Stimulated activated naive B cell treated with anti-CD40 and anti-IgM and Interleukin-4, amounts not matched to agents 10 μg/mL and 1 μg/mL and 100 μg/mL, for 72 hours (primary cell): ENCODE measurements at regions not wholly inside any gene's neighbourhood (a gene's known extent, or its start where the extent isn't known, plus 50 kb on each side); places are given as distances from the start of the nearest gene placed in this dataset.
A peak's percentile ranks its signal among the peaks of the same experiment; 100 is the strongest.

Source experiments
- ATAC-seq, 2 donors: fragments of 150-1000 bp; cut with Tn5 transposase; replicated peaks; 2 replicates each; pipeline ENCODE4 v1.10.0; 2021; ENCODE audit warnings: moderate library complexity in 1 of 2
- DNase-seq: peaks from one replicate; pipeline ENCODE4 v3.0.0; 2021
- H3K27ac Mint-ChIP-seq: one replicate; pipeline ENCODE4 v1.8.0; 2022; ENCODE audit warnings: mild to moderate bottlenecking, mixed read lengths
- H3K27me3 Mint-ChIP-seq, 2 donors: one replicate each; pipeline ENCODE4 v1.8.0; 2022; ENCODE audit warnings: mixed read lengths in 2 of 2
- H3K36me3 Mint-ChIP-seq, 2 donors: one replicate each; pipeline ENCODE4 v1.8.0; 2022; ENCODE audit warnings: mixed read lengths in 2 of 2, mild to moderate bottlenecking in 1 of 2
- H3K4me1 Mint-ChIP-seq, 2 donors: one replicate each; pipeline ENCODE4 v1.8.0; 2022; ENCODE audit warnings: mixed read lengths in 2 of 2, mild to moderate bottlenecking in 1 of 2
- H3K4me3 Mint-ChIP-seq, 2 donors: one replicate each; pipeline ENCODE4 v1.8.0; 2022; ENCODE audit warnings: mild to moderate bottlenecking in 2 of 2, mixed read lengths in 2 of 2, moderate library complexity in 1 of 2
- H3K9me3 Mint-ChIP-seq, 2 donors: one replicate each; pipeline ENCODE4 v1.8.0; 2022; ENCODE audit warnings: mixed read lengths in 2 of 2, mild to moderate bottlenecking in 1 of 2

DNA sequence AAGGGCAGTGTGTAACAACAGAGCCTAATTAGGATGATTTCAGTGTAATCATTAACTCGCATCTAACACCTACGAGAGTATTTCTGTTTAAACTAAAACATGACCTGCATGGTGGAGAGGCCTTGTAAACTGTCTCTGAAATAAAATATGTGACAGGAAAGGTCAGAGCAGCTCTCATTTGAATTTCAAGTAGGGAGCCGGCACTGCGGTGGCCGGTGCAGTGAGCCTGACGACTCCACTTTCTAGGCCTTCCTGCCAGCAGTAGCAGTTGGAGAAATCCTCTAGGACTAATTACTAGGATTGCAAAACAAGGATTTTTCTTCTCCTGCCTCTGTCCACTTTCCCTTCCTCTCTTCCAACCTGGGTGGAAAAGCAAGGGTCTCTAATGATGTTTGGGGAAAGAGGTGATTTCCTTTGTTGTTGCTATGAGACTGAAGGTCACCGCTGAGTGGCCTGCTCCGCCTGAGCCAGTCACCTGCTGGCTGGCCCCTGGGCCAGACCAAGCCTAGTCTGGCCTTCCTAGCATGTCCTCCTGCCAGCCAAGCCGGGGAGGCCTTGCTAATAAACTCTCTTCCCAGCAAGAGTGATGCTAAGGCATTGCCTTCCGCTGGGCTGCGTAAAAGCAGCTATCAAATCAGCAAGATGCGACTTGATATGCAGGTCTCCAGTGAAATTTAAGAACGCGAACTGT, 245.7 kb downstream of the PSAT1 start:
- no peaks in the 10 kb centered on the region for H3K4me1 Mint-ChIP-seq
- no peaks in the 10 kb centered on the region for H3K36me3 Mint-ChIP-seq
- DNase-seq (no peak), ATAC-seq (no peak)
- H3K27me3 Mint-ChIP-seq, result peaks cover 8 to 17% of the 10 kb centered on the region in 2 donors
- H3K4me3 Mint-ChIP-seq, result no peak overlapping the region
- H3K27ac Mint-ChIP-seq, result no peak overlapping the region
- peaks cover 0 to 2% of the 10 kb centered on the region in 2 donors for H3K9me3 Mint-ChIP-seq

DNA sequence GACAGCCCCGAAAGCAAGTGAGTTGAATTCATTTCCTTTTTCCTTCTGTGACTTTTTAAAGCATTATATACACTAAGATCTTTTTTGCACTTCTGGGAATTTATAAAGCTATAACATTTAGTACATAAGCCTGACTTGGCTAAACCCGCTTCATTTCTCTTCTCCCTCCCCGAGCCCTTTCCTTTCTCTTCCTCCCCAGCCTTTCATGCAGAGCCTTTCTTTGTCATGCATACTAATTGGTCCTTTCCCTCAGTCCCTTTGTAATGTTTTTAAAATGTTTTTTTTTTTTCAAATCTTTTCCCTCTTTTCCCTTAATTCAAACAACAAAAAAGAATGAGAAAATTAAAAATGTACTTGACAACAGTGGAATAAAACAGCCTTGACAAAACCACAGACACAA, 246.4 kb downstream of the PSAT1 start:
- H3K9me3 Mint-ChIP-seq, result peaks cover 0 to 2% of the 10 kb centered on the region in 2 donors
- H3K4me3 Mint-ChIP-seq, result no peak overlapping the region
- H3K27ac Mint-ChIP-seq, result no peak overlapping the region
- peaks cover 8 to 20% of the 10 kb centered on the region in 2 donors for H3K27me3 Mint-ChIP-seq
- no peaks in the 10 kb centered on the region for H3K4me1 Mint-ChIP-seq
- no peaks in the 10 kb centered on the region for H3K36me3 Mint-ChIP-seq
- DNase-seq, result no peak
- ATAC-seq, result no peak

DNA sequence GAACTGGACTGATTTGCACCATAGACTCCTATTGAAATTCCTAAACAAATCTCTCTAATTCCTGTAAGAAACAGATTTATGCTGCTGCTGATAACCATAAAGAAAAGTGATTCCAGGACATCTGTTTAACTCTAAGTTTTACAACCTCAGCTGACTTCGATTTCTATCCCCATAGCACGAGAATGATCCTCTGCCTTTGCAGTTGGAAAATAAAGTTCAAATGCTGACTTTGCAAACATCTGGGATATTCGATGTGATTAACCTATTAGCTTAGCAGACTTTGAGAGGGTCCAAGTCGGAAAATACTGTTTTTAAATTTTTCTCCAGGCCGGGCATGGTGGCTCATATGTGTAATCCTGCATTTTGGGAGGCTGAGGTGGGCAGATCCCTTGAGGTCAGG, 247.3 kb downstream of the PSAT1 start:
- DNase-seq (no peak), ATAC-seq (no peak)
- Mint-ChIP-seq H3K4me1 (no peaks in the 10 kb centered on the region), H3K27me3 (peaks cover under 1 to 14% of the 10 kb centered on the region in 2 donors), H3K4me3 (no peak overlapping the region), H3K27ac (no peak overlapping the region), H3K36me3 (no peaks in the 10 kb centered on the region), H3K9me3 (no peaks in the 10 kb centered on the region)

DNA sequence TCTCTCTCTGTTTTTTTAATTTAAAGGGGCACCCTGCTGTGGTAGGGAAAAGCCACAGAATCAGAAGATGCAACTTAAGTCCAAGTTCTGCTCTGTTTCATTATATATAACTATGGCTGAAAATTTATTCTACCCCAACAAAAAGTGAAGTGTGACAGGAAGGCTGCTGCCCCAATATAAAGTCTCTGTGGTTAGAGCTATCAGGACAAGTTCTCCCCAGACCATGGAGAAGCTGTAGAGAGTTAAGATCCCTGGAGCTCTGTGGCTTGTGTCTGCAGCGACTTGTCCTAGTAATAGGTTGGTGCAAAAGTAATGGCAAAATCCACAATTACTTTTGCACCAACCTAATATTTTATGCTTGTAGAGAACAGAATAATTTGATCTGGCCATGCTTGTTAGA, 250.9 kb downstream of the PSAT1 start:
- Mint-ChIP-seq H3K27me3 (peaks cover 0 to 14% of the 10 kb centered on the region in 2 donors), H3K36me3 (no peaks in the 10 kb centered on the region), H3K9me3 (no peaks in the 10 kb centered on the region), H3K27ac (no peak overlapping the region), H3K4me1 (no peaks in the 10 kb centered on the region), H3K4me3 (no peak overlapping the region)
- ATAC-seq, result no peak
- no peak for DNase-seq

GRCh38 chr9:78548670-78549069, 251.7 kb downstream of the PSAT1 start:
- ATAC-seq (no peak), DNase-seq (no peak)
- no peaks in the 10 kb centered on the region for H3K36me3 Mint-ChIP-seq
- no peaks in the 10 kb centered on the region for H3K4me1 Mint-ChIP-seq
- H3K4me3 Mint-ChIP-seq, result no peak overlapping the region
- H3K27me3 Mint-ChIP-seq, result peaks cover 0 to 14% of the 10 kb centered on the region in 2 donors
- H3K9me3 Mint-ChIP-seq, result no peaks in the 10 kb centered on the region
- H3K27ac Mint-ChIP-seq, result no peak overlapping the region

DNA sequence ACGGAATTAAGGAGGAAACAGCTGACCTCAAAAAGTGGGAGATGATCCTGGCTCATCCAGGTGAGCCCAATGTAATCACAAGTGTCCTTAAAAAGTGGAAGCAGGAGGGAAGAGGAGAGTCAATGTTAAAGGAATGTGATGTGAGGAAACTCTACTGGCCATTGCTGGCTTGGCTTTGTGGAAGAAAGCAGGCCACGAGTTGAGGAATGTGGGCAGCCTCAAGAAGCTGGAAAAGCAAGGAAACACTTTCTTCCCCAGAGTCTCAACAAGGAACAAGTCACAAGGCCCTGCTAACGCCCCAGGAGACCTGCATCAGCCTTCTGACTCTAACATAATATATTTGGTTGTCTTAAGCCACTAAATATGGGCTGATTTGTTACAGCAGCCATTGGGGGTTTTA, 252.8 kb downstream of the PSAT1 start:
- Mint-ChIP-seq H3K36me3 (no peaks in the 10 kb centered on the region), H3K4me1 (no peaks in the 10 kb centered on the region), H3K9me3 (no peaks in the 10 kb centered on the region), H3K27ac (no peak overlapping the region), H3K4me3 (no peak overlapping the region), H3K27me3 (peaks cover 0 to 14% of the 10 kb centered on the region in 2 donors)
- no peak for ATAC-seq
- no peak for DNase-seq

- Mint-ChIP-seq H3K36me3 (no peaks in the 10 kb centered on the region), H3K27ac (no peak overlapping the region), H3K4me1 (no peaks in the 10 kb centered on the region), H3K27me3 (peaks cover 2 to 6% of the 10 kb centered on the region in 2 donors), H3K9me3 (no peaks in the 10 kb centered on the region), H3K4me3 (no peak overlapping the region)
- DNase-seq (no peak), ATAC-seq (peak in 1 of 2 donors; percentile 54)
Measured at GRCh38 chr9:78552802-78553201, 255.9 kb downstream of the PSAT1 start.

- Mint-ChIP-seq H3K27ac (no peak overlapping the region), H3K9me3 (no peaks in the 10 kb centered on the region), H3K36me3 (no peaks in the 10 kb centered on the region), H3K4me3 (no peak overlapping the region), H3K4me1 (no peaks in the 10 kb centered on the region), H3K27me3 (peaks cover 0 to 13% of the 10 kb centered on the region in 2 donors)
- no peak for DNase-seq
- ATAC-seq, result no peak
Measured at GRCh38 chr9:78557540-78557939, 260.6 kb downstream of the PSAT1 start.

DNA sequence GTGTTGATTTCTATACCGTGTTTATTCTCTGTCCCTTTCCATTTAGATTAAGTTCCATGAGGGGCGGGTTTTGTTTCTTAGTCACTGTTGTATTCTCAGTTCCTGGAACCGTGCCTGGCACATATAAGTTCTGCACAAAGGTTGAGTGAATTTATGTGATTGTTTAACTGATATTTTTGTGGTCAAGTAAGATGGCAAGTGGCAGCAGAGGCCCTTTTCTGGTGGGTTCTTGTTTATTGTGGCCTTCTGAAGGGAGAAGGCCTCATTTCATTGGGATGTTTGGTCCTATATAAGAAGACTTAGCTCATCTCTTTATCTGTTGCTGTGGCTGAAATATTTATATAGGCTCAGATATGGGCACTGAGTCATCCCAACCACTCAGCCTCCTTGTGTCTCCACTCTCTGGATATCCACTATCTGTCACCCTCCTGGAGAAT, 262.5 kb downstream of the PSAT1 start:
- no peak for DNase-seq
- Mint-ChIP-seq H3K4me3 (no peak overlapping the region), H3K9me3 (no peaks in the 10 kb centered on the region), H3K4me1 (no peaks in the 10 kb centered on the region), H3K36me3 (no peaks in the 10 kb centered on the region), H3K27ac (no peak overlapping the region), H3K27me3 (peaks cover 0 to 17% of the 10 kb centered on the region in 2 donors)
- no peak for ATAC-seq

- no peaks in the 10 kb centered on the region for H3K36me3 Mint-ChIP-seq
Measured at GRCh38 chr9:78562021-78562420, 265.1 kb downstream of the PSAT1 start.

DNA sequence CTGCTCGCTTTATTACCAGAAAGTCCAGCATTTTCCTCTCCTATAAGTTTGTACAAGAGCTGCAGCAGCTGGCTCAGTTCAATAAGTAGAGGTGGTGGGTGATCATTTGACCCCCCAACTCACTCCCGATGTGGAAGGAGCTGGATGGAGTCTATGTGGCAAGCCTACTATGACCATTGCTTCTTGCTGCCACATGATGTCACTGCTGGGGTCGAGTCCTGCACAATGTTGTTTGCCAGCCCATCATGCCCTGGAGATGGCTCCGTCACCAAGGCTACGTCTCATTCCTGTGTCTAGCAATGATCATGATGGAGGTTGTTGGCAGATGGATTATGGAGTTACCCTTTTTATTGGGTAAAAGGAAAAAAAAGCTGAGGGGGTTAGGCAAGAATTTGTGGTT, 266.3 kb downstream of the PSAT1 start:
- peaks cover 4 to 11% of the 10 kb centered on the region in 2 donors for H3K27me3 Mint-ChIP-seq
- DNase-seq (no peak), ATAC-seq (no peak)
- no peak overlapping the region for H3K4me3 Mint-ChIP-seq
- no peak overlapping the region for H3K27ac Mint-ChIP-seq
- no peaks in the 10 kb centered on the region for H3K4me1 Mint-ChIP-seq
- H3K9me3 Mint-ChIP-seq, result no peaks in the 10 kb centered on the region
- H3K36me3 Mint-ChIP-seq, result no peaks in the 10 kb centered on the region

More at GRCh38 chr9:78562021-78562420, 265.1 kb downstream of the PSAT1 start:
- DNase-seq (no peak), ATAC-seq (no peak)
- no peak overlapping the region for H3K27ac Mint-ChIP-seq
- no peak overlapping the region for H3K4me3 Mint-ChIP-seq
- H3K4me1 Mint-ChIP-seq, result no peaks in the 10 kb centered on the region
- H3K9me3 Mint-ChIP-seq, result no peaks in the 10 kb centered on the region
- peaks cover 0 to 12% of the 10 kb centered on the region in 2 donors for H3K27me3 Mint-ChIP-seq

DNA sequence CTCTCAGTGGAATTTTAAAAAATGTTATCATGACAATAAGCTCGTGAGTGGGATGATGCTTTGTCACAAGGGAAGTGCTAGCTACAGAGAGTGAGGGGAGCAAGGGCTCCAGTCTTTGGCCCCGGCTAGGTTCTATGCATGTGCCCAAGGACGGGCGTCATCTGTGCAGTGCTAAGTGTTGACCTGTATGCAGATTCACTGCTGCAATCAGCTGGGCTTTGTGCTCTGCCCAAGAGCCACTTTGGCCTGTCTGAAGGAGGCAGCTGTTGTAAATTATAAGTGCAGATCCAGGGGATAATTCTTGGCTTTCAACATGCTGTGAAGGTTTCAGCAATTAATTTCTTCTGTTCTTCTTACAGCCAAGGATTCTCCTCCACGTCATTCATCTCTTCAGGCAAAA, 268.6 kb downstream of the PSAT1 start:
- Mint-ChIP-seq H3K27ac (no peak overlapping the region), H3K27me3 (peaks cover 5 to 8% of the 10 kb centered on the region in 2 donors), H3K4me3 (no peak overlapping the region), H3K9me3 (no peaks in the 10 kb centered on the region), H3K36me3 (no peaks in the 10 kb centered on the region), H3K4me1 (no peaks in the 10 kb centered on the region)
- ATAC-seq (no peak), DNase-seq (no peak)

- Mint-ChIP-seq H3K9me3 (no peaks in the 10 kb centered on the region), H3K27ac (no peak overlapping the region), H3K4me1 (no peaks in the 10 kb centered on the region), H3K36me3 (no peaks in the 10 kb centered on the region), H3K4me3 (no peak overlapping the region), H3K27me3 (peaks cover 3 to 5% of the 10 kb centered on the region in 2 donors)
- no peak for DNase-seq
- no peak for ATAC-seq
Measured at GRCh38 chr9:78566521-78566920, 269.6 kb downstream of the PSAT1 start.

DNA sequence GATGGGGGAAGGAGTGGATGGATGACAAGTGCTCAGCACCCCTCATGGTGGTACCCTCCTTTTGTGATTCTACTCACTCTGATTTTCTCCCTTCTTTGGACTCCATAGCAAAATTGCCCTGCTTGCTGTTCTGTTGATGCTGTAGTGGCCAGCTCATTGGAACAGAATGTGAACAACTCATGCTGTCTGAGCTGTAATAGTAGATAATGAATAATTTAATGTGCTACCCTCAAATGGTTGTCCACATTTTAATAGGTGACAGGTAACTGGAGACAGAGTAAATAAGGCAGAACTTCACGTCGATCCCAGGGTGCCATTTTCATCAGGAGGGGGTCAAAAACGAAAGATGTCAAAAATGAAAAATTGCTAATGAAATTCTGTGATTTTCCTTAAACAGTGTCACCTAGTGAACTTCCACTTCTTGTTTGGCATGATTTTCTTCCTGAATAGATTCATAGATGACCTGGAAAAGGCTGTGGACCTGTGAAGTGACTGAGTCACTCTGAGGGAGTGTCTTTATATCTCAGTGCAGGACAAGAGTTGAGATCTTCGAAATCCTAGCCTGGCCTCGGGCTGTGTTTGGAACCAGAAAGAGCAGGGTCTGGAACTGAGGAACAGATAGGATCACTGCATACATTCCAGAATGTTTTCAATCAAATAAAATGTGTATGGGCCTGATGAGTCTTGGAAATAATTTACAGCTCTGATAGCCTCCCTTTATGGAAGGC, 270.2 kb downstream of the PSAT1 start:
- H3K4me1 Mint-ChIP-seq, result no peaks in the 10 kb centered on the region
- DNase-seq, result no peak

DNA sequence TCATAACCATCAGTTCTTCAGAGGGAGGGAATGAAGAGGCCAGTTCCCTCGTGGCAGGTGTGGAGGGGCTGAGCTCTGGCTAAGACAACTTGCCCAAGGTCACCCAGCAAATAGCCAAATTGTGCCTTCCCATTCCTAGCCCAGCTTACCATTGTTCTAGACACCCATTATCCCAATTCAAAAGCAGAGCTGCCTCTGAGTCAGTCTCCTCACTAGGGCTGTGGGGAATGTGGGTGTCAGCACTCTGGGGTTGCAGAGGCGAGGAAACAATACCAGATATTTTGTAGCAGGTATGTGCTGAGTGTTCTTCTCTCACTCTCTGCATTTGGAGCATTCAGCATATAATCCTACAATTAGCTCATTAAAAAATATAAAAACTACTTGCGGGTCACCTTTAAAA, 270.8 kb downstream of the PSAT1 start:
- DNase-seq (no peak), ATAC-seq (no peak)
- no peak overlapping the region for H3K4me3 Mint-ChIP-seq
- no peaks in the 10 kb centered on the region for H3K36me3 Mint-ChIP-seq
- H3K27ac Mint-ChIP-seq, result no peak overlapping the region
- H3K27me3 Mint-ChIP-seq, result peaks cover 3 to 5% of the 10 kb centered on the region in 2 donors
- H3K9me3 Mint-ChIP-seq, result no peaks in the 10 kb centered on the region
- no peaks in the 10 kb centered on the region for H3K4me1 Mint-ChIP-seq

More for the DNA sequence above, 270.2 kb downstream of the PSAT1 start:
- Mint-ChIP-seq H3K36me3 (no peaks in the 10 kb centered on the region), H3K9me3 (no peaks in the 10 kb centered on the region), H3K27me3 (peaks cover 3 to 5% of the 10 kb centered on the region in 2 donors), H3K4me3 (no peak overlapping the region), H3K27ac (no peak overlapping the region)
- no peak for ATAC-seq
